NCI-H1694 (cell line): ENCODE measurements at regions not wholly inside any gene's neighbourhood (a gene's known extent, or its start where the extent isn't known, plus 50 kb on each side); places are given as distances from the start of the nearest gene placed in this dataset.

Experiments used
- DNase-seq: peaks from one replicate; lab custom pipeline; 2025; lab: John Stamatoyannopoulos, UW

DNA sequence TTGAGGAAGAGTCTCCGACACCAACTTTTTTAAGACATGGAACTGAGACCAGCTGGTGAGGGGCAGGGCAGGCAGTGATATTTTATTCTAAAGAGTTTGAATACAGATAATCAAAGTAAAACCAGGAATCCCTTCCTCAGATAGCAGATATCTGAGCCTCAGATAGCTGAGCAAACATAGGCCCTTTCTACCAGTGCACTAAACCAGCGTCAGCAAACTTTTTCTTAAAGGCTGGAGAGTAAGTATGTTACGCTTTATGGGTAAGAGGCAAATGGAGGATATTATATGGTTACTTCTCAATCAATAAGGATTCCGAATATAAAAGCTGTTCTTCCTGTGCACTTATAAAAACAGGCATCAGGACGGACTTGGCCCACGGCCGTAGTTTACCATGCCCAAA is 73.9 kb downstream of the WNT5A start:
- no peak for DNase-seq

DNA sequence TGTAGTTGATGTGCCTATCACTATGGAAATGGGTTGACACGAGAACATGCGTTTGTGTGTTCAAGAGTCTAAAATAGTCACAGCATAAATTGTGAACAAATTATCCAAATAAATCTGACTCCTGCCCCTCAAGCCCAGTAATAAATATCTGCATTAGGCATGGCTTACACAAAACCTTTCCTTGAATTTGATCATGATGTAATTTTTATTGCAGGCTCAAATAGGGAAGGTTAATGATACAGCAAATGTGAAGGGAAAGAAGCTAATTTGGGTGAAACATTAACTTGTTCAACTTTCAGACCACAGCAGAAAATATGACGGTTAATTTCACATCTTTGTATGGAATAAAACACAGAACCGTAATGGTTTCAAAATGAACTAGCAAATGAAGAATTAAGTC is 74.6 kb downstream of the WNT5A start:
- no peak for DNase-seq

DNA sequence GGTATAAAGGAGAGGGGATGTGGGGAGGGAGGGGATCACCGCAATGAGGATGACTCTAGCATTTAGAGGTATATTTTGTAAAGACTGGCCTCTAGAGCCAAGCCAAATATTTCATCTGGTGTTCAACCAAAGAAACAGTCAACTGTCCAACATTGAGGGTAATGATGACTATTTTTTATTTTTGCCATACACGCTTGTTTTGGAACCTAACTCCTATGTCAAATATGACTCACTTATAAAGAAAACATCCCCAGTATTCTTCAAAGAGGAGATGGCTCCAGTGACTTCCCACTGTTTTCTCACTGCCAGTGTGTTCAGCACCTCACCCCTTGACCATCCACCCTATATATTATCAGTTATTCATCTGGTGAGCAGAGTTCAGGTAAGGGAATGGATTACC is 77.3 kb downstream of the WNT5A start:
- DNase-seq: no peak

DNA sequence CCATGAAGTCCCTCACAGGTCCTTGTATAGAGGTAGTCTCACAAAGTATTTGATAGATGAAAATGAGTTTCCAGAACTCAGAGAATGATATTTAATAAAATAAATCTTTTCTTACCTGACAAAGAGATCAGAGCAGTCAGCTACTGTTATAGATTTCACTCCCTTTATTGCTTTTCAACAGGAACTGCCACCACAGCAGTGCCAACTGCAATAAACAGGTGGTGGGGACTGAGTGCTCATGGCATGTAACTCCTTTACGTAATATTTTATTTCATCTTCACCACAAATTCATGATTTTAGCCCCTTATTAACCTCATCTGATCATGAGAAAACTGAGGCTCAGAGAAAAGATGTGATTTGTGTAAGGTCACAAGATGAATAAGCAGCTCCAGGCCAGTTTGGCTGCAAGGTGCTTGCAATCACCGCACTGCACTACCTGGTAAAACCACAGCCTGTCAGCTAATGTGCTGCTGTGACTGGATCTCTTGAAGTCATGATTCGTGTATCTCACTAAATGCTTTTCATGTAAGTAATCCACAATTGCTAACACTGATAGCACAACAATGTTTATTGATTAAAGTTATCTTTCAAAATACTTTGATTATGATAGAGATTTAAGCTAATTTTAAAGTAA is 78.8 kb downstream of the WNT5A start:
- DNase-seq: no peak

DNA sequence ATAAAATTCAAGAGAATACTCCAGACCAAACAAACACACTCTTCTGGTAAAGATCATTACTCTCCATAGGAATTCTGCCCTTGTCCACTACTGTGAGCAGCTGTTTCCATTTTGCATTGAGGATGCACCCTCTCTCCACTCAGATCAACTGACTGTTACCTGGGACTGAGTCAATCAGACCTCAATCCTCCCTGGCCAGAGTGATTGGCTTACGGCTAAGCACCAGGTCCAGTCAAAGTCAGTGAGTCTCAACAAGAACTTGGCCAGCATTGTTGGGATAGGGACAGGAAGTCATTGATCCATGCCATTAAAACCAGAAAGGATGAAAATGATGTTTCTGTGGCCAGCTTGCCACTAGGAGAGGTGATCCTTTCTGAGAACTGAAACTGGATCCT is 79.7 kb downstream of the WNT5A start:
- no peak for DNase-seq

DNA sequence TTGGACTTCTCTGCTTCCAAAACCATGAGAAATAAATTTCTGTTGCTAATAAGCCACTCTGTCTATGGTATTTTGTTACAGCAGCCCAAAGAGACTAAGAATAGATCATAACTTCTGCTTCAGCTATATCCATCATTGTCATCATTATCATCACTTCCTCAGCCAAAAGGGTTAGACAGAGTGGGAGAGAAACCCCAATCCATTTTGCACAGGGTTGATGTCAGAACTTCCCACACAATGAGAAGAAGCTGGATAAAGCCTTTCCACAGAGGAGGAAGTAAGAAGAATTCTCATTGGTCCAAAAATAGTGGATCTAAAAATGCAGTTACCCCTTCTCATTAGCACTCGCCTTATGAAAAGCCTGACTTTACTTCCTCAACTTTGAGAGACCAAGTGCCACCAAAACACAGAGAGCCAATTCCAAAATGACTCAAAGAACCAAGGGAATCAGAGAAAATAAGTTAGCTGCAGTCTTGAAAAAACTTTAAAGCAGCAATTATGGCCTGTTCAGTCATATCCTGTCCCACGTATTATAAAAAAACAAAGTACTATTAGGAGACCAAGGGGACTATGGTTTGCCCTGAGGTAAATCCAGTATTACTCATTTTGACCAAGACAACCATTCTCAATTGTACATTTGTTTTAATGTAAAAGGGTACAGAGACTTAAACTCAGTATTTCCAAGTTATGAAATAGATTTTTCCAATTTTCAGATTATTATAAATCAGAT is 80.2 kb downstream of the WNT5A start:
- no peak for DNase-seq

DNA sequence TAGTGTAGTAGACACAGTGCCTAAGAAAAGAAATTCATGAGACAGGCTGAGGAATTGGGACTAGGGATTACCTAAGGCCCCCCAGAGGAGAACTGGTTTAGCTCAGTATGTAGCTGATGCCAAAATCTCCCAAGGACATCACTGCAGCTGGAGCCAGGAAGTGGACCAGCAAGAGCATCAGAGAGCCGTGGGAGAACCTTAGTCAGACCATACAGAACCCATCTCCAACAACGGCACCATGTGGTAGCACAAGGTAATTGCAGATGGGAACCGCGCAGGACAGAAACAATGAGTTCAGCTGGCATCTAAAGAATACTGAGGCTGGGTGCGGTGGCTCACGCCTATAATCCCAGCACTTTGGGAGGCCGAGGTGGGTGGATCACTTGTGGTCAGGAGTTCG is 81.7 kb downstream of the WNT5A start:
- no peak for DNase-seq

DNA sequence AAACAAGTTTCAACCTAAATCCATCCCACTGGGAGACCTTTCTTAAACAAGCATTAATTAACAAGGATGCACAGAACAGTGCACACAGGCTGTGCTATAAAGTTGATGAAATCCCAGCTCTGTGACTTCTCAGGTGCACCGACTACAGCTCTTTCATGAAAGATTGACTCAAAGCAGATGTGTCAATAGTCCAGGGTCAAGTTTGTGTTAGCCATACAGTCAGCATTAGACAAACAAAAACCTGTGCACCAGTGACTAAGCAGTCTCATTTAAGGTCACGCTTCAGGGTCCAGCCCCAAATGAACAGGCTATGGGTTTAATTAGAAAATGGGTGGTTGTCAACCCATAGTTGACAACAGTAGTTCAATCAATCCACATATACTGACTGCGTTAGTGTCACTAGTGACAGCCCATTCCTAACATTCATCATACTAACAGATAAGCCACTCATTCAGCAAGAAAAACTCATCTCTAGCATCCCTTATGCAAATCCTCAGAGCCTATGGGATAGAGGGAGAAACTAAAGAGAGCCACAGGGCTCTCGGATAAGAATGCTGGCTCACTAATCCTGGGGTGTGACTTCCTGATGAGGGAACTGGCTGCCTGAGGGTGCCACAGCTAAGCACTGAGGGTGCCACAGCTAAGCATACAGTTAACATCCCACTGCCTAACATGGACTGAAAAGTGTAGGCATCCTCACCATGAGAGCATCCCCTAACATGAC is 84.1 kb downstream of the WNT5A start:
- no peak for DNase-seq

DNA sequence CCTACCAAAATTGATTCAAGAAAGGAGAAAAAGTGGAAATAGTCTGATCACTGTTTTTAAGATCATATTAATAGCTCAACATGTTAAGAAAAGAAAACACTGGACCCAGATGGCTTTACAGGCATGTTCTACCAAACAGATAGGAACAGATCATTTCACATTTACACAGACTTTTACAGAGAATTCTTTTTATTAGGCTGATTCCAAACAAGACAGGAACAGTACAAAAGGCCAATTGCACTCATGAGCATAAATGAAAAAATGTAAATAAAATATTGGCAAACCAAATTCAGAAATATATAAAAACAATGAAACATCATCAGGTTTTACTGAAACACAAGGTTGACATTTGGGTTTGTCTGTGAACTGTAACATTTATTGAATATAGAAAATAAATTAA is 106.5 kb downstream of the WNT5A start:
- DNase-seq: no peak

DNA sequence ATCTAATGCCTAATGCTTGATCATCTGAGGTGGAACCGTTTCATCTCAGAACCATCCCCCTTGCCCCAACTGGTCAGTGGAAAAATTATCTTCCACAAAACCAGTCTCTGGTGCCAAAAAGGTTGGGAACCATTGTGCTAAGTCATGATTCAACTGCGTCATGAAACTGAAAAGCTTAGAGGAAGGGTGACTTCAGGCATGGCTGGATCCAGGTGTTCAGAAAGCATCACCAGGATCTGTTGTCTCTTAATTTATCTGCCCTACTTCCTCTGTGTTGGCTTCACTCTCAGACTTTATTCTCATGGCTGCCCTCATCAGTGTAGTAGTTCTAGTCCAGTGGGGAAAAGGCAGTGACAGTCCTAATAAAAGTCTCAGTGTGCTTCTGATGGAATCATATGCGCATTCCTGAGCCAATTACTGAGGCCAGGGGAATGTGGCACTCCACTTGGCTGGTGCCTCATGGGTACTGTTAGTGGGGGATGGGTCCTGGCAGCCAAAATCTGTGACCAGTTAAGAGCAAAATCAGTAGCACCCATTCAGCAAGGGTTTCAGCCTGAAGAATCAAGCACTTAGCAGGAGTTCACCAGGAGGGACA is 110.3 kb downstream of the WNT5A start:
- no peak for DNase-seq

DNA sequence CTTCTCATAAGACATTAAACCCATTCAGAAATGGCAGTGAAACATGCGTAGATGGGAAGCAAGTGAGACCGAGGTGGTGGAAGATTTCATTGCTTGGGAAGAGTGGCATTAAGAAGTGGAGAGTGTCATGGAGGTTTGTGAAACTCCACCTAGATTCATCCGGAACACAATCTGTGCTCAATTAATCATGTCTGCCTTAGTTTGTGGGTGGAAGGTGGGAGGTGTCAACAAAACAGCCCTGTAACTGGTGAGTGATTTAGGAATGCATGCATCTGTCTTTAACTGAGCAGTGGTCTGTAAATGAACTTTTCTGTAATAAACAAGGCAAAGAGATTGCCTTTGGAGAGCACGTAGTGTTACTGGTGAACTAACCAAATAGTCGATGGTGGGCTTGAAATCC is 113.7 kb downstream of the WNT5A start:
- DNase-seq: no peak

DNA sequence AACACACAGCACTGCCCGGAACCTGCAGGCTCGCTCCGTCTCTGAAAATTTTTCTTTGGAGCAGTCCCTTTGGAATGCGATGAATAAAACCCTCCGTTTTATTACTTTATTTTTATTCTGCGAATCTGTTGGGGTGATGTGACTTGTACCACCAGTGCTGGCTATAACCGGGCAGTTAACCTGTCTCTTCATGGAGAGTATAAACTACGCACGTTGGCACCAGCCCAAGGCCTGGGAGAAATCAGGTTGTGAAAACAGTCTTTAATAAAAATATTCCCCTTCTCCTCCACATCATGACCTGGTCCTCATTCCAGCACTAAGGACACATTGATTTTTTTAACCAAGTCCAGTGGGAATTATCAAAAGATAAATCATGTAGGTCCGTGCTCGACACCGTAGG is 116.8 kb downstream of the WNT5A start:
- DNase-seq: no peak

DNA sequence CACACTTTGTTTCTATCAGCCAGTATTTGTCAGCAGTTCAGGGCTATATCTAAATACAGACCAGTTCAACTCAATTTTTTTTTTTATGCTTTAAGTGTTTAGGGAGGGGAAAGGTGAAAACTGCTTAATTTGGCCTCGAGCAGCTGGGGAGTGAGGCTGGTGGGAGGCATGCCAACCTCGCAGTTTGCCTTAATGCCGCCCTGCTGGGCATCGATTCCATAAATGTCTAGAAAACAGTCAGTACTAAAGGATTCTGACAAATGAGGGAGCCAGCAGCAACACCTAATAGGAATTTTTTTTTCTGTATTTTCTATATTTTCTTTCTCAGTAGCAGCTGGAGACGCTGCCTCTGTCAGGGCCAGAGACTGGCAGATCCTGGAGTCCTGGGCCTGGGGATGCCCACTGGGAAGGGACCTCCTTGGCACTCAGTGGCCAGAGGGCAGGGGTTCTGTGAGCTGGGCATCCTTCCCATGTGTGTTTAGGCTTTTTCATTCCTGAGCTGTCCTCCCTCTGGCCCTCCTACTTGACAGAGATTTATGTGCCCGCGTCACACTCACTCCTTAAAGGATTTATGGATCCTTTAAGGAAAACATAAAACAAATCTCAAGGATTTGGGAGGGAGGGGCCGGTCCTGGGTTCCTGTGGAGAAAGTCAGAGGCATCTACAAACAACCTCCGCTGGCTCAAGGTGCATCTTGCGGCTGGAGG is 117.8 kb downstream of the WNT5A start:
- DNase-seq: peak; percentile 2

DNA sequence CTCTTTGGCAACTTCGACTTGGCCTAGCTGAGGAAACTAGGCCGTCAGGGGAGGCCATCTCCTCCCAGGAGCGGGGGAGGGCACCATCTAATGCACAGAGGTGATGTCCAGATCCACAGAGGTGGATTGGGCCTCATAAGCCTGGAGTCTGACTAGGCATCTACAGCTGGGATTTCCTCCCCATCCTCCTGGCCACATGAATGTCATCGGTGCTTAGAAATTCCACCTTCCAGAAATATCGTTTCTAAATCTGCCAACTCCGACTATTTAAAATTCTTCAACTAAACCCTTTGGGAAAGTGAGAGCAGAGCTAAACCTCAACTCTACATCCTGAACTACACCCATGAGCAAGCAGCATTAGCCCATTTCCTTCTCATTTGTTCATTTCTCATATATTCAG is 118.7 kb downstream of the WNT5A start:
- DNase-seq: no peak

DNA sequence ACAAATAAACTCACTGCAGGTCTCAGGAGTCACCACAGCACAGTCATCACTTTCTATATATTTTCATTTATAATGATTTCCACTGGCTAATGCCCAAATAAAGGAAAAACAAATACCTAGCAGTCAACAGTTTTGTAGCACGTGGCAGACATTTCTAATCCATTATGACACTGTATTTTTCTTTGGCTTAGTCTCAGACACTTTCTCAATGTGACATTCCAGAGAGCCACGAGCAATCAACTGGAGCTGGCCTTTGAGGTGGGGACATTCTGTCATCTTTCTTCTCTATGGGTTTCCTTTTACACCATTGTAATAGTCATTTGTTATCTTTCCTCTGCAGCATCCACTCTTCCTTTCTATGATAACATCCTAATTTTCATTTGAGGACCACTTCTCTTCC is 119.7 kb downstream of the WNT5A start:
- DNase-seq: no peak

DNA sequence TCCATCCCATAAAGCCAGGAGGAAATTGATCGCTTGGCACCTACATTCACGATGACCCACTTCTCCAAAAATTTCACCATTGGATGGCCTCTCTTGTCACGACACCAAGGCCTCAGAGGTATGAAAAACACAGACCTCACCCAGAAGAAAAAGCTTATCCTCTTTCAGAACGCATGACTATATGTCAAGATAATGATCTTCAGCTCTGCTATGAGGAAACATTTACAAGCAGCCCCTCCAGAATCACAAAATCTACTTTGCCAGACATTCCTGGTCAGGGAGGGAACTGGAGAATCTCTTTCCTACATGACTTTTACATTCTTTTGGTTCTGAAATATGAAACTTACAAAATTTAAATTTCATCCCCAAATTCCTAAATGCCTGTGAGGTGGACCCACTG is 122.7 kb downstream of the WNT5A start:
- no peak for DNase-seq

DNA sequence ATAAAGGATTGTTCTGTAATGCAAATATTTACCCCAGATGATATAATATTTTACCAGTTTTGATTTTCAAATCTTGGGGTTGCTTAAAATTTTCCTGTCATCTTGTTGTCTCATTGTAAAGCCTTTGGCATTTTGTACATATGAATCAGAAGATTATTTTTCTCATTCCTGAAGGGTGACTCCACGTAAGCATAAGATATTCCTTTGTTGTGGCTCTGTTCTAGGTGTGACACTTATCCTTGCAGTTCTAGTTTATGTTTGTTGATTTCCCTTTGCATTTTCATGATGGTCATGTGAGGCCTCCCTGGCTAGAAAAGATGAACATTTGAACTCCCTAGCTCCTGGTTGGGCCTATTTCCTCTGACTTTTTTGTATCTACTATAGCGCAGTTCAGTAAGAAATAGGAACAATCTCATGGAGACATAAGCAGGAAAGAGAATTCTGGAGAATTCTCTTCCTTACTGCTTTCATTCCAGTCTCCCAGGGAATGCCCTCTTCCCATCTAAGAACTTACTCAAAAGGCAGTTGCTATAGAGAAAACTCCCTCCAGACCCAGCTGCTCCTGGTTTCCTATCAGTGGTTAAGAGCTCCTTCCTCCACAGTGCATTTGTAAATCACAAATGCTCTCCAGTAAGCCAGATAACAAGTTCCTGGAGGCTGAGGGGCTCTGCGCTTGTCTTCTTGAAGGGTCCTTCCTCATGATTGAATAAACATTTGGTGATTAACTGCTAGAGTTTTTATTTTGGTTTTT is 124.7 kb downstream of the WNT5A start:
- no peak for DNase-seq

DNA sequence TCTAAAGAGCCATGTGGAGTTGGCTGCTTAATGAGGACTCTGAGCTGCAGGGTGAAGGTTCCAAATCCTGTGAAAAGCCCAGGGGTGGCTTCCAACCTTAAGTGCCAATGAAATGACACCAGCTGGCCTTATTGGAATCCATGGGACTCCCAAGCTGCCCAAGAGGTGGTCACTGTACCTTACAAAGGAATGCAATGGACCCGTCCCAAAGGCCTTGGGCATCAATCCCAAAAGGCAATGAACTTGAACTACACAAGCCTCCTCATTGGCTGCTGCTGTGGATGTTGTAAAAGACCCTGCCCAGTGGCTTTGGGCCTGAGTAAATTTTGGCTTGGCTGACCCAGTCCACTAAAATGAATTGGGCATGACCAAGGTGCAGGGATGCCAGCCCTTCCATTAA is 129.3 kb downstream of the WNT5A start:
- no peak for DNase-seq

DNA sequence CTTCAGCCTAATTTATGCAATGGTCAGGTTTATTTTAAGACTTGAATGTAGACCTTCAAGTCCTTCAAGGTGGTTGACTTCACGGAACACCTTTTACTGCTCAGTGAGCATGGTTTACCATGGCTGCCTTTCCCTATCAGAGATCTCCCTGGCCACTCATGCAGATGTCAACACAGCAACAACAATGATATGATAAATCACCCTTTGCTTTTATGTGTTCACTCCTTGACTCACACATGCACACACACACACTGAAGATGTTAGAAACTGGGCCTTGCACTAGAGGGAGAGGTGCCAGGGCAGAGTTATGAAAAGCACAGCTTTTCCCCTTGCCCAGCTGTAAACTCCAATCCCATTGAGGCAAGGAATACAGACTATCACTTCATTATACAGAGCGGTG is 134.4 kb downstream of the WNT5A start:
- no peak for DNase-seq

DNA sequence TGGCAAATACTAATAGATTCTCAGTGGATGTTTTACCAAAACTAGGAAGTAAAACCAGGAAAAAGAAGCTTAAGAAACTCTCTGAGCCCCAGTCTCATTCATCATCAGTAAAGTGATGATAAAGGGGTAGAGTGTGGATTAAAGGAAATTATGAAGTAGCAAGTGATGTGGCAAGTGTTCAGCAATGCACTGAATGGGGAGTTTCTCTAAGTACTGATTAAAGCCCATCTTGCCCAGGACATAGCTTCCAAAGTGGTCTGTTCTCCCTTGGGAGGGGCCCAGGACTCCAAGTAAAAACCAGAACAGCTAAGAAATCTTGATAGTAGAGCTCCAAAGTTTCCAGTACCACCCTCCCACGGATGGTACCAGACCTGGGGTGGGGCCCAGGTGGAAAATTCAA is 137.3 kb downstream of the WNT5A start:
- no peak for DNase-seq

DNA sequence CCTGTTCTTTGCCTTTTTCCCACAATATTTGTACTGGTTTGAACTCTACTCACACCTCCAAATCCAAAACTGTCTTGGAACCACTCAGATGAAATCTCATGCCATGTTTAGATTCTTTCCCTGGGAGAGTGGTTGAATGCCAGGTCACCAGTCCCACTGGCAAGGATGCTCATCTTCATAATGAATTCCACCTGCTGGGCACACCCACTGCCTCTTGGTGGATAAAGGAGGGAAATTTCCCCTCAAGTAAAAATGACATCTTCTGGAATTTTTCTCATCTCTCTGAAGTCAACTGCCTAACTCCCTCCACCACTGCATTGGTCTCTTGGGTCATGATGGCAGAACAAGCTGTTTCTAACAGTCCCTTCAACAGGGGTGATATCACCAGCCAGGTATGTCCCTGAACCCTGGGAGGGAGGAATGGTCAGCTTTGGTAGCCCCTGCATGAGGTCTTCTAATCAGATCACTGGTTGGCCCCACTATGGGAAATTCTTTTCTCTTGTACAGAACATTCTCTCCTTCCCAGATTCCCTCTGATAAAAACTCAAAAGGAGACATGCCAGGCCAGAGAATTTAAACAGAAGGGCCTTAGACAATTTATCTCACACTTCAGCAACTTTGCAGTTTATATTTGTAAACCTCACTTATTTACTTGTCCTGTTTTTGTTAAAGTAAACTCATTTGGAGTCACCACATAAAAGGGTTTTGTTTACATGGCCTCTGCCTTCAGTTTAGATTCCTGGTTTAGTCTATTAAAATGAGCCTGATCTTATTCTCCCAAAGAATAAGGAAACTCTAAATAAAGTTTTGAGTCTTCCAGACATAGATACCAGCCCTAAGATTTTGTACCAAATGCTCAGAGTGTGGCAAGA is 143.4 kb downstream of the WNT5A start:
- no peak for DNase-seq
